CD4-positive, CD25-positive, alpha-beta regulatory T cell (primary cell): ENCODE measurements at regions not wholly inside any gene's neighbourhood (a gene's known extent, or its start where the extent isn't known, plus 50 kb on each side); places are given as distances from the start of the nearest gene placed in this dataset.
"Not testable (repeated sequence)": the region's sequence is repeated elsewhere in the genome, so short reads cannot be mapped to it uniquely, and the experiment has no call there.

Source experiments
- ATAC-seq, 2 donors: fragments of 150-1000 bp; cut with Tn5 transposase; one replicate each; pipeline ENCODE4 v1.10.0; 2021; ENCODE audit warnings: low read depth in 2 of 2, moderate number of reproducible peaks in 2 of 2, moderate library complexity in 1 of 2
- DNase-seq, 3 donors: peaks; one replicate each; pipeline versions ENCODE4 v3.0.0 to v3.0.0-alpha.2; 2012 to 2022; ENCODE audit warnings: mixed read lengths in 1 of 3
- H3K27ac ChIP-seq: one replicate; pipeline ENCODE4 v1.7.0; 2013; ENCODE audit warnings: mild to moderate bottlenecking, low read length; ENCODE audit not compliant: insufficient read depth, poor library complexity, severe bottlenecking
- H3K27me3 ChIP-seq: one replicate; pipeline ENCODE4 v1.7.0; 2013; ENCODE audit warnings: low read length; ENCODE audit not compliant: control insufficient read depth, insufficient read depth
- H3K36me3 ChIP-seq: one replicate; pipeline ENCODE4 v1.7.0; 2013; ENCODE audit warnings: mild to moderate bottlenecking, low read length, moderate library complexity; ENCODE audit not compliant: control insufficient read depth, insufficient read depth
- H3K4me1 ChIP-seq: 2 replicates; pipeline ENCODE4 v1.7.0; 2013; ENCODE audit warnings: mild to moderate bottlenecking, low read length; ENCODE audit not compliant: insufficient read depth, control insufficient read depth, poor library complexity, severe bottlenecking
- H3K4me3 ChIP-seq: one replicate; pipeline ENCODE4 v1.7.0; 2013; ENCODE audit warnings: low read depth, mild to moderate bottlenecking, low read length, moderate library complexity
- H3K9me3 ChIP-seq, 2 experiments: 1 replicate in 1 of 2; 2 replicates in 1 of 2; pipeline ENCODE4 v1.7.0; 2013; ENCODE audit warnings: low read length in 2 of 2, mild to moderate bottlenecking in 1 of 2, moderate library complexity in 1 of 2; ENCODE audit not compliant: control insufficient read depth in 2 of 2
- H3K27ac Mint-ChIP-seq, 3 donors: one replicate each; pipeline ENCODE4 v1.8.0; 2020 to 2022; ENCODE audit warnings: mild to moderate bottlenecking in 3 of 3, mixed read lengths in 3 of 3, moderate library complexity in 2 of 3
- H3K27me3 Mint-ChIP-seq: one replicate; pipeline ENCODE4 v1.8.0; 2022; ENCODE audit warnings: mild to moderate bottlenecking, mixed read lengths
- H3K36me3 Mint-ChIP-seq: one replicate; pipeline ENCODE4 v1.8.0; 2020; ENCODE audit warnings: mixed read lengths
- H3K4me1 Mint-ChIP-seq, 4 donors: one replicate each; pipeline ENCODE4 v1.8.0; 2020 to 2022; ENCODE audit warnings: mixed read lengths in 4 of 4, mild to moderate bottlenecking in 1 of 4
- H3K4me3 Mint-ChIP-seq, 4 donors: one replicate each; pipeline ENCODE4 v1.8.0; 2020 to 2022; ENCODE audit warnings: mild to moderate bottlenecking in 4 of 4, mixed read lengths in 4 of 4, moderate library complexity in 3 of 4
- H3K9me3 Mint-ChIP-seq, 7 donors: one replicate each; pipeline ENCODE4 v1.8.0; 2020 to 2022; ENCODE audit warnings: mixed read lengths in 7 of 7, mild to moderate bottlenecking in 3 of 7, moderate library complexity in 2 of 7

DNA sequence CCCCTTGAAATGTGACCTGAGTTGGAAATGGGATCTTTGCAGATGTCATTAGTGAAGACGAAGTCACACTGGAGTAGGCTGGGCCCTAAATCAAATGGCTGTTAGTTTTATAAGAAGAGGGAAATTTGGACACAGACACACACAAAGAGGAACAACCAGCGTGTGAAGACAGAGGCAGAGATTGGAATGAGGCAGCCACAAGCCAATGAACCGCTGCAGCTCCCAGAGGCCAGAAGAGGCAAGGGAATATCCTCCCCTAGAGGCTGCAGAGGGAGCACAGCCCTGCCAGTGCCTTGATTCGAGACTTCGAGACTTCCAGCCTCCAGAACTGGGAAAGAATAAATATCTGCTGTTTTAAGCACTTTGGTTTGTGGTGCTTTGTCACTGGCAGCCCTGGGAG is 484.5 kb downstream of the MN1 start:
- Histone ChIP-seq H3K27me3 (no peaks in the 10 kb centered on the region), H3K4me1 (no peaks in the 10 kb centered on the region), H3K36me3 (no peaks in the 10 kb centered on the region), H3K27ac (no peak overlapping the region), H3K4me3 (no peak overlapping the region), H3K9me3 (peaks cover 0 to 2% of the 10 kb centered on the region in 2 experiments)
- no peaks in the 10 kb centered on the region for H3K4me1 Mint-ChIP-seq
- ATAC-seq, result no peak
- H3K27ac Mint-ChIP-seq, result no peak overlapping the region
- peaks cover 3% of the 10 kb centered on the region for H3K27me3 Mint-ChIP-seq
- no peak overlapping the region for H3K4me3 Mint-ChIP-seq
- DNase-seq, result no peak
- H3K36me3 Mint-ChIP-seq, result no peaks in the 10 kb centered on the region
- H3K9me3 Mint-ChIP-seq, result peaks cover 0 to 10% (median 4%) of the 10 kb centered on the region in 7 donors

DNA sequence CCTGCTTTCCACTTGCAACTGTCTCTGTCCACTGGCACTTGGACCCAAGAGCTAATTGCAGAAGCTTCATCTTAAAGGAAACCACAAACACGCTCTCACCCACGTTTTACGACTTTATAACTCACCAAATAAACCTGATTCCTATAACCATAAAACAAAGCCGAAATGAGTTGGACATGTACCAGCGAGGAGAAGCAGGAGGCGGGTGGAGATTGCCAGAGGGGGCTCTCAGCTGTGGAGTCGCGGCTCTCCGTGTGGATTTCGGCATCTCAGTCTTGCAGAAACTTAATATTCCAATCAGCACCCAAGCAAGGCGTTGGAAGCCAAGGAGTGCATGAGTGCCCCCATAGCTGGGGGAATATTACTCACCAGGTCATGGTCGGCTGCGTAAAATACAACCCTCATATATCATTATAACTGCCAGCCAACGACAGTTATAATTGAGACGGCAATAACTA is 483.6 kb downstream of the MN1 start:
- no peak for DNase-seq
- H3K4me3 Mint-ChIP-seq, result no peak overlapping the region
- Histone ChIP-seq H3K27me3 (no peaks in the 10 kb centered on the region), H3K4me1 (no peaks in the 10 kb centered on the region), H3K27ac (no peak overlapping the region), H3K36me3 (no peaks in the 10 kb centered on the region), H3K4me3 (no peak overlapping the region), H3K9me3 (peaks cover 0 to 2% of the 10 kb centered on the region in 2 experiments)
- ATAC-seq, result no peak
- H3K36me3 Mint-ChIP-seq, result no peaks in the 10 kb centered on the region
- H3K27ac Mint-ChIP-seq, result no peak overlapping the region
- peaks cover 1 to 11% (median 4%) of the 10 kb centered on the region in 7 donors for H3K9me3 Mint-ChIP-seq
- peaks cover 6% of the 10 kb centered on the region for H3K27me3 Mint-ChIP-seq
- H3K4me1 Mint-ChIP-seq, result no peaks in the 10 kb centered on the region

DNA sequence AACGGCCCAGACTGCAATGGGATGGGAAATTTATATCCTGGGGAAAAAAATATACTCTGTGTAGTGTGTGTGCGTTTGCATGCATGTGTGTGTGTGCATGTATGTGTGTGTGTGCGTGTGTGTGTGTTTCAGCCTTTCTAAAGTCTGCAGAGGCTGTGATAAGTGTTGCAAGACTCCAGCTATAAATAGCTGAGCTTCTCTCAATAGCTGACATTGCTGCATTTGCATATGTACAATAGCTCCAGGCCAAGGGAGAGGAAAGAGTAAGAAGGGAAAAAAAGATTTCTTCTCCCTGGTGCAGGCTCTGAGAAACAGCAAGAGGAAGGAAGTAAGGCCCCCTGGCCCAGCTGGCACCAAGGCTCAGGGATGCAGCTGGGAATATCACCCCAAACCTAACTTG is 483.0 kb downstream of the MN1 start:
- Histone ChIP-seq H3K4me3 (no peak overlapping the region), H3K9me3 (peaks cover 0 to 2% of the 10 kb centered on the region in 2 experiments), H3K27ac (no peak overlapping the region), H3K27me3 (no peaks in the 10 kb centered on the region), H3K4me1 (no peaks in the 10 kb centered on the region), H3K36me3 (no peaks in the 10 kb centered on the region)
- Mint-ChIP-seq H3K27me3 (peaks cover 6% of the 10 kb centered on the region), H3K36me3 (no peaks in the 10 kb centered on the region), H3K4me3 (no peak overlapping the region), H3K4me1 (no peaks in the 10 kb centered on the region), H3K27ac (no peak overlapping the region), H3K9me3 (peaks cover 1 to 11% (median 4%) of the 10 kb centered on the region in 7 donors)
- no peak for ATAC-seq
- no peak for DNase-seq

GRCh38 chr22:27323661-27324060 is 477.9 kb downstream of the MN1 start:
- Mint-ChIP-seq H3K4me3 (no peak overlapping the region), H3K27ac (no peak overlapping the region), H3K4me1 (no peaks in the 10 kb centered on the region), H3K9me3 (peaks cover 2 to 9% (median 4%) of the 10 kb centered on the region in 7 donors), H3K27me3 (peaks cover 6% of the 10 kb centered on the region), H3K36me3 (no peaks in the 10 kb centered on the region)
- peaks cover 0 to 2% of the 10 kb centered on the region in 2 experiments for H3K9me3 ChIP-seq
- H3K36me3 ChIP-seq, result no peaks in the 10 kb centered on the region
- H3K27me3 ChIP-seq, result no peaks in the 10 kb centered on the region
- no peak overlapping the region for H3K27ac ChIP-seq
- no peak overlapping the region for H3K4me3 ChIP-seq
- ATAC-seq, result no peak
- H3K4me1 ChIP-seq, result no peaks in the 10 kb centered on the region
- DNase-seq, result no peak

DNA sequence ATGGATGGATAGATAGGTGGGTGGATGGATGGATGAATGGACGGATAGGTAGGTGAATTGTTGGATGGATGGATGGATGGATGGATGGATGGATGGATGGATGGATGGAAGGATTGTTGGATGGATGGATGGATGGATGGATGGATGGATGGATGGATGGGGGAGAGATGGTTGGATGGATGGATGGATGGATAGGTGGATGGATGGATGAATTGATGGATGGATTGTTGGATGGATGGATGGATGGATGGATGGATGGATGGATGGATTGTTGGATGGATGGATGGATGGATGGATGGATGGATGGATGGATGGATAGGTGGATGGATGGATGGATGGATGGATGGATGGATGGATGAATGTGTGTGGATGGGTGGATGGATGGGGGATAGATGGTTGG is 476.6 kb downstream of the MN1 start:
- H3K36me3 Mint-ChIP-seq, H3K4me3 Mint-ChIP-seq, H3K9me3 ChIP-seq, H3K27ac ChIP-seq, H3K27me3 ChIP-seq, H3K36me3 ChIP-seq, H3K9me3 Mint-ChIP-seq, H3K27me3 Mint-ChIP-seq, ATAC-seq, H3K4me3 ChIP-seq, DNase-seq, H3K27ac Mint-ChIP-seq, H3K4me1 ChIP-seq, H3K4me1 Mint-ChIP-seq: not testable (repeated sequence)

- H3K27ac ChIP-seq, result no peak overlapping the region
- no peak overlapping the region for H3K27ac Mint-ChIP-seq
- H3K9me3 Mint-ChIP-seq, result peaks cover 0 to 3% (median 0%) of the 10 kb centered on the region in 7 donors
- no peaks in the 10 kb centered on the region for H3K27me3 ChIP-seq
- H3K4me3 Mint-ChIP-seq, result no peak overlapping the region
- ATAC-seq (no peak), DNase-seq (no peak)
- no peaks in the 10 kb centered on the region for H3K36me3 ChIP-seq
- no peaks in the 10 kb centered on the region for H3K36me3 Mint-ChIP-seq
- H3K4me1 Mint-ChIP-seq, result no peaks in the 10 kb centered on the region
- no peaks in the 10 kb centered on the region for H3K4me1 ChIP-seq
- no peak overlapping the region for H3K4me3 ChIP-seq
- H3K9me3 ChIP-seq, result no peaks in the 10 kb centered on the region
- peaks cover 5% of the 10 kb centered on the region for H3K27me3 Mint-ChIP-seq
These were observed 474.1 kb downstream of the MN1 start for GRCh38 chr22:27327497-27327896.

- Histone ChIP-seq H3K27me3 (no peaks in the 10 kb centered on the region), H3K36me3 (no peaks in the 10 kb centered on the region), H3K4me3 (no peak overlapping the region), H3K27ac (no peak overlapping the region), H3K9me3 (no peaks in the 10 kb centered on the region), H3K4me1 (no peaks in the 10 kb centered on the region)
- H3K4me1 Mint-ChIP-seq, result no peaks in the 10 kb centered on the region
- ATAC-seq, result no peak
- H3K9me3 Mint-ChIP-seq, result peaks cover 0 to 3% (median 0%) of the 10 kb centered on the region in 7 donors
- no peak for DNase-seq
- H3K36me3 Mint-ChIP-seq, result no peaks in the 10 kb centered on the region
- no peak overlapping the region for H3K4me3 Mint-ChIP-seq
- H3K27ac Mint-ChIP-seq, result no peak overlapping the region
- H3K27me3 Mint-ChIP-seq, result peaks cover 5% of the 10 kb centered on the region
These were observed 473.4 kb downstream of the MN1 start for GRCh38 chr22:27327981-27328721.
